NCI-H2029 treated with DMSO at 0.1 percent for 48 hours (cell line): ENCODE measurements at regions not wholly inside any gene's neighbourhood (a gene's known extent, or its start where the extent isn't known, plus 50 kb on each side); places are given as distances from the start of the nearest gene placed in this dataset.
"Not testable (repeated sequence)": the region's sequence is repeated elsewhere in the genome, so short reads cannot be mapped to it uniquely, and the experiment has no call there.

Experiments
- DNase-seq: peaks from one replicate; lab custom pipeline; 2025; lab: John Stamatoyannopoulos, UW

DNA sequence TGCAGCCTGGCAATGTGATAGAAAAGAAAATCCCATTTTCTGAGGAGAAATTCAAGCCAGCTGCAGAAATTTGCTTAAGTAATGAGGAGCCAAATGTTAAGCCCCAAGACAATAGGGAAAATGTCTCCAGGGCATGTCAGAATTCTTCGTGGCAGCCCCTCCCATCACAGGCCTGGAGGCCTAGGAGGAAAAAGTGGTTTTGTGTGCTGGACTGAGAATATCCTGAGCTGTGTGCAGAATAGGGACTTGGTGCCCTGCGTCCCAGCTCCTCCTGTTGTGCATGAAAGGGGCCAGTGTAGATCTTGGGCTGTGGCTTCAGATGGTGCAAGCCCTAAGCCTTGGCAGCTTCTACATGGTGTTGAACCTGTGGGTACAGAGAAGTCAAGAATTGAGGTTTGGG lies 948.3 kb downstream of the METTL15 start:
- not testable (repeated sequence) for DNase-seq

GRCh38 chr11:29051935-29052334 lies 943.7 kb downstream of the METTL15 start:
- DNase-seq = no peak

DNA sequence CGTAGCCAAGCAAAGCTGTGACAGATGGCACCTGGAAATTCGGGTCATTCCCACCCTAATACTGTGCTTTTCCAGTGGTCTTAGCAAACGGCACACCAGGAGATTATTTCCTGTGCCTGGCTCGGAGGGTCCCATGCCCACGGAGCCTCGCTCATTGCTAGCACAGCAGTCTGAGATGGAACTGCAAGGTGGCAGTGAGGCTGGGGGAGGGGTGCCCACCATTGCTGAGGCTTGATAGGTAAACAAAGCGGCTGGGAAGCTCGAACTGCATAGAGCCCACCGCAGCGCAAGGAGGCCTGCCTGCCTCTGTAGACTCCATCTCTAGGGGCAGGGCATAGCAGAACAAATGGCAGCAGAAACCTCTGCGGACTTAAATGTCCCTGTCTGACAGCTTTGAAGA lies 942.8 kb downstream of the METTL15 start:
- DNase-seq = not testable (repeated sequence)

GRCh38 chr11:29040489-29040888 lies 932.3 kb downstream of the METTL15 start:
- no peak for DNase-seq

GRCh38 chr11:29032384-29033149 lies 924.4 kb downstream of the METTL15 start:
- DNase-seq = no peak

DNA sequence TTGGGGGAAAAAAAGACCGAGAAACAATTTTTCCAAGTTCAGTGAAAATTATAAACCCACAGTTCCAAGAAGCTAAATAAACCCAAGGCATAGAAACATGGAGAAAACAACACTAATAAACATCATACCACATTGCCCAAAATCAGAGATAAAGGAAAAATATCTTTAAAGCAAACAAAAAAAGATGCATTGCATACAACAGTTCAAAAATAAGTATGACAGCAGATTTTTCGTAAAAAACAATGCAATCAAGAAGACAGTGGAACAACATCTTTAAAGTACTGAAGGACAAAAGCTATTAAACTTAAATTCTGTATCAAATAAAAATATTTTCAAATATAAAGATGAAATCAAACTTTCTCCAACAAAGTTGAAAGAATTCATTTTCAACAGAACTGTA lies 921.3 kb downstream of the METTL15 start:
- no peak for DNase-seq

GRCh38 chr11:29027436-29027835 lies 919.2 kb downstream of the METTL15 start:
- no peak for DNase-seq

- DNase-seq = no peak
These were observed 918.1 kb downstream of the METTL15 start for GRCh38 chr11:29026286-29026685.

DNA sequence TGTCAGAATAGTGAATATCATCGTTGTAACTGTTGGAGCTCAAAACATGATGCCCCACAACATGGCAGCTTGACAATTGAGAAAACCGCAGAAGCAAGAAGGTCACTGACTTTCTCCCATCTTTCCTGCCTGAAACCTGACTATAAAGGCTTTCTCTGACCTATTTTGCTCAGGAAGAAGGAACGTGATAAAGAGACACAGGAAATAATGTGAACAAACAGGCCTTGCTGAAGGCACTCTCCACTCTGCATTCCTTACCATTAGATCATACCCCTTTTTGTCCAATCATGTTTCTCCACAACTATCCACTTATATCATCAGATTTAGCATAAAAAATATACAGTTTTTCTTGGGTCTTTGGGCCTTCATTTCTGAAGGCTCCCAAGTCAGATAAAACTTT lies 916.8 kb downstream of the METTL15 start:
- no peak for DNase-seq

DNA sequence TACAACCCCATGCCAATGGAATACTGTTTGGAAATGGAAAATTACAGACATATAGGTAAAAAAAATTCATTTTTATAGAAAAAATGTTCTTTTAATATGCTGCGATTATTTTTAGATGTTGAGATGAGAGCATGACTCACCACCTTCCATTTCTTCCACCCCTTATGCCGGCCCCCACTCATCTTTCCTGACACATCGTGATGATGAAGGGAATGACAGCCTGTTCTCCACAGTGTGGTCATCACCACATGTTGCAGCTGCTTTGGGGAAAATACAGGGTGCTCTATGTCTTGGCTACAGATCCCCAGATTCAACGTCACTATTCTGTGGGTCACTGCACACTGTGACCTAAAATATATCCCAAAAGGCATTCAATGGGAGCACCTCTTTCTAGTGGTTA lies 916.2 kb downstream of the METTL15 start:
- no peak for DNase-seq

GRCh38 chr11:29023761-29024160 lies 915.6 kb downstream of the METTL15 start:
- no peak for DNase-seq

DNA sequence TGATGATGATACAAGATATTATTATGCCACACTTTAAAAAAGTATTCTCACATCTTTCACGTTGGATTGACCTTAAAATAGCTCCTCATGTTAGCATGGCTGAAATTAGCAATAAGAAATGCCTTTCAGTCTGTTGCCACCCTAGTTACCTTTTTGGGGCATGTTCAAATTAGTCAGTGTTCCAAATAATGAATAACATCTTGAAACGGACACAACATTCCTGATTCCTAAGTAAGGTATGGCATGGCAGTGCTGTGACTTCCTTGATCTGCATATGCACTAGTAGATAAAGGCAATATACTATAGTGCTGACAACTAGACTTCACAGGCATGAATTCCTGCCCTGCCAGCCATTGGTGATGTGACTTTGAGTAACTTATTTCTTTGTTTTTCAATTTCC lies 914.5 kb downstream of the METTL15 start:
- no peak for DNase-seq

DNA sequence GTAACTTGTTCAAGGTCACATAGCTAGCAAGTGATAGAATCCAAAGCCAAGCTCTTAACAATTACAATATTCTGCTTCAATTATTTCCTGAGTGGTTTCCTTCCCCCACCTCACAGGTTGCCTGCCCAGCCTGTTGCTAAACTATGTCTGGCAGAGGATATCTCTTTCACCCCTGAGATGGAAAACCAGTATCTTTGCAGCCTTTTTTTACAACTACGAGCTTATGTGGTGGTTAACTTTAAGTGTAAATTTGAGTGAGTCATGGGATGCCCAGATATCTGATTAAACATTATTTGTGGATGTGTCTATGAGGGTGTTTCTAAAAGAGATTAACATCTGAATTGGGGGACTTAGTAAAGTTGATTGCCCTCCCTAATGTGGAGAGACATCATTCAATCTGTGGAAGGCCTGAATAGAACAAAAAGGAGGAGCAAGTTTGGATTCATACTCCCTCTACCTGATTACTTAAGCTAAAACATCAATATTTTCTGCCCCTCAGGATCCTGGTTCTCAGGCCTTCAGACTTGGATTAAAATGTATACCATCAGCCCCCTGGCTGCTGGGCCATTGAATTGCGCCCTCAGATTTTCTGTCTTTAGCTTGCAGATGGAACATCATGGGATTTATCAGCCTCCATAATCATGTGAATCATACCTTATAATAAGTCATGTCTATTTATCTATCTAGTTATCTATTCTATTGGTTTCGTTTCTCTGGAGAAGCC lies 911.9 kb downstream of the METTL15 start:
- no peak for DNase-seq

- no peak for DNase-seq
These were observed 910.4 kb downstream of the METTL15 start for GRCh38 chr11:29018631-29019030.

GRCh38 chr11:29017941-29018340 lies 909.8 kb downstream of the METTL15 start:
- DNase-seq = no peak

DNA sequence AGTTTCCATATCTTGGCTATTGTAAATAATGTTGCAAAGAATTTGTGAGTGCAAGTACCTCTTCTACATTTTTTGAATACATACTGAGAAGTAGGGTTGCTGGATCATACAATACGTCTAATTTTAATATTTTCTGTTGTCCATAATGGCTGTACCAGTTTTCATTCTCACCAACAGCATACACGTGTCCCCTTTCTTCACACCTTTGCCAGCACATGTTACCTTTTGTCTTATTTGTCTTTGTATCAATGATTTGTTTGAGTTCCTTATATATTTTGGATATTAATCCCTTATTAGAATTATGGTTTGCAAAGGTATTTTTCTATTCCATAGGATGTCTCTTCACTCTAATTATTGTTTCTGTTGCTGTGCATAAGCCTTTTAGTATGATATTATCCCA lies 904.3 kb downstream of the METTL15 start:
- no peak for DNase-seq

DNA sequence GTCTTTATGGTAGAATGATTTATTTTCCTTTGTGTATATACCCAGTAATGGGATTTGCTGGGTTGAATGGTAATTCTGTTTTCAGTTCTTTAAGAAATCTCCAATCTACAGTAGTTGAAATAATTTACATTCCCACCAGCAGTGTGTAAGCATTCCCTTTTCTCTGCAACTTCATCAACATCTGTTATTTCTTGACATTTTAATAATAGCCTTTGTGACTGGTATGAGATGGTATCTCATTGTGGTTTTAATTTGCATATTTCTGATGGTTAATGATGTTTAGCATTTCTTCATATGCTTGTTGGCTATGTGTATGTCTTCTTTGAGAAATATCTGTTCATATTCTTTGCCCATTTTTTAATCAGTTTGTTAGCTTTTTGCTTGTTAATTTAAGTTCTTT lies 901.2 kb downstream of the METTL15 start:
- no peak for DNase-seq

DNA sequence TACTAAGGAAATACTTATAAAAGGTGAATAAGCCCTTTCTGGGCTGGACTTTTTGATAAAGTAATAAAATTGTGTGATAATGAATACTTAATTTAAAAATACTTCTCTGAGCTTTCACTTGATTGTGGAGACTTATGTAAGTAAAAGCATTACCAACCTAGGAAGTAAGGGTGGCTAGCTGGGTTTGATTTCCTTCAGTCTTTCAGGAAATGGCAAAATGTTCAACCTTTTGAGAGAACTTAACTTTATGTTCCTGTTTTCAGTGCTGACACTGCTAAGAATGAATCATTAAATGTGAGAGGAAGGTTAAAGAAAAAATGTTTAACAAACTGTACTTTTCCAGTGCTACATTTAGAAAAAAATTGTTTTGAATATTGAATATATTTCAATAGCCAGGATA lies 900.3 kb downstream of the METTL15 start:
- DNase-seq = no peak

- DNase-seq = no peak
These were observed 898.5 kb downstream of the METTL15 start for GRCh38 chr11:29006668-29007067.

- DNase-seq = no peak
These were observed 897.3 kb downstream of the METTL15 start for GRCh38 chr11:29005401-29005980.

- no peak for DNase-seq
These were observed 894.6 kb downstream of the METTL15 start for GRCh38 chr11:29002816-29003215.

DNA sequence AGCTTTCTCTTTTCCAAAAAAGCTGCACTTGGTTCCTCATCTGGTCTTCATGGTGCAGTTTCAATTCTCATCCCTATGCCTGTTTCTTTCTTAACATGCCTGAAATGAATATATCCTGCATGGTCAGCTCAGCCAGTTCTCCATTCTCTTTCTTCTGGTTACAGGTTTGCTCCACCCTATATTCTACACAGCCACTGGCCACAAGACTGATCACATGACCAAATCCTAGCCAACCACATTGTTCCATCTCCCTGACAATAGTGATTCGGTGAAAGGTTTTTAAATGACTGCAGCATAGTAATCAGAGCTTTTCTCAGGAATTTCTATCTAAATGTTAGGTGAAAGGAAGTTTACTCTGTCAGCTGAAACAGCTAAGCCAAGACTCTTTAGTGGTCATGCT lies 891.4 kb downstream of the METTL15 start:
- no peak for DNase-seq

DNA sequence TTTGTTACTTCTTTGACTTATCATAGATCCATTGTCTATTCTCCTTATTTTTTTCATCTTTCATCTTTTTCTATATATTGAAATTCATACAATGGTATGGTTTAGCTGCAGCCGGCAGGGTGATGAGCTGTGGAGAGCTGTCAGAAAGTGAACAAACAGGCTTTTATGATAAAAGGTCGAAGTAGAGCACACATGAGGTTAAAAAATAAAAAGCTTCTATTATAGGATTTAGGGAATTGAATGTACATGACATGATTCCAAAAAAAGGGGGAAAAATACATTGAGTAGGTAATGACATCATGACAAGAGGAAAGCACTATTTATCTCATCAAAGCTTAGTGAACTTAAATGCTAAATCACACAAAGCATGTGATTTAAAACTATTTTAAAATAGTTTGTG lies 884.8 kb downstream of the METTL15 start:
- no peak for DNase-seq
